ENCODE measurements at regions not wholly inside any gene's neighbourhood (a gene's known extent, or its start where the extent isn't known, plus 50 kb on each side); places are given as distances from the start of the nearest gene placed in this dataset.

GRCh38 chr15:83396101-83396500 is 51.0 kb upstream of the SH3GL3 start:
- Histone ChIP-seq H3K9ac (ENCODE audit: low read depth, low read length, poor library complexity) (no peak overlapping the region), H3K36me3 (replicated peaks in 1 of 2; ENCODE audit: control insufficient read depth in 2 of 2, insufficient read depth in 2 of 2, low read length in 2 of 2) (no peaks in the 10 kb centered on the region), H3K4me1 (ENCODE audit: control insufficient read depth in 2 of 2, insufficient read depth in 1 of 2, low read depth in 1 of 2, low read length in 2 of 2) (peaks cover 0 to 4% of the 10 kb centered on the region in 2 donors), H3K4ac (ENCODE audit: low read length) (no peak overlapping the region), H2AK5ac (ENCODE audit: low read depth, low read length) (no peak overlapping the region), H2AFZ (ENCODE audit: low read length) (peak overlapping the region; percentile 29), H3K14ac (ENCODE audit: low read length) (no peak overlapping the region), H3K27ac (replicated peaks; ENCODE audit: low read length) (no peak overlapping the region), H3K79me1 (ENCODE audit: low read depth, low read length) (no peaks in the 10 kb centered on the region), H2BK5ac (ENCODE audit: low read length) (no peak overlapping the region), H4K8ac (ENCODE audit: low read depth, low read length) (no peak overlapping the region), H3K9me3 (replicated peaks in 1 of 2; ENCODE audit: control insufficient read depth in 2 of 2, insufficient read depth in 1 of 2, low read depth in 1 of 2, low read length in 2 of 2) (no peaks in the 10 kb centered on the region), H3K27me3 (ENCODE audit: control insufficient read depth in 3 of 3, insufficient read depth in 3 of 3, low read depth in 1 of 3, low read length in 3 of 3) (peaks cover 0 to 15% (median 0%) of the 10 kb centered on the region in 3 experiments), H3K18ac (ENCODE audit: low read length) (no peak overlapping the region), H4K91ac (ENCODE audit: low read depth, low read length, poor library complexity) (no peak overlapping the region), H2BK12ac (ENCODE audit: low read length) (no peak overlapping the region), H3K4me2 (ENCODE audit: insufficient read depth, low read length, poor library complexity, severe bottlenecking) (no peak overlapping the region), H3K4me3 (ENCODE audit: low read length in 2 of 2) (no peak overlapping the region), H2BK15ac (ENCODE audit: low read length) (no peak overlapping the region), H2BK120ac (ENCODE audit: low read depth, low read length) (no peak overlapping the region), H3K23ac (ENCODE audit: low read depth, low read length, poor library complexity) (no peak overlapping the region)
- DNase-seq (ENCODE audit: low spot score) = peak; percentile 21
- WGBS, 2 donors (ENCODE audit: extremely low coverage in 2 of 2, insufficient read length in 2 of 2, insufficient replicate concordance in 1 of 2) = no CpG with 5 or more reads among the region's 6 CpGs
